ENCODE measurements at regions not wholly inside any gene's neighbourhood (a gene's known extent, or its start where the extent isn't known, plus 50 kb on each side); places are given as distances from the start of the nearest gene placed in this dataset.

DNA sequence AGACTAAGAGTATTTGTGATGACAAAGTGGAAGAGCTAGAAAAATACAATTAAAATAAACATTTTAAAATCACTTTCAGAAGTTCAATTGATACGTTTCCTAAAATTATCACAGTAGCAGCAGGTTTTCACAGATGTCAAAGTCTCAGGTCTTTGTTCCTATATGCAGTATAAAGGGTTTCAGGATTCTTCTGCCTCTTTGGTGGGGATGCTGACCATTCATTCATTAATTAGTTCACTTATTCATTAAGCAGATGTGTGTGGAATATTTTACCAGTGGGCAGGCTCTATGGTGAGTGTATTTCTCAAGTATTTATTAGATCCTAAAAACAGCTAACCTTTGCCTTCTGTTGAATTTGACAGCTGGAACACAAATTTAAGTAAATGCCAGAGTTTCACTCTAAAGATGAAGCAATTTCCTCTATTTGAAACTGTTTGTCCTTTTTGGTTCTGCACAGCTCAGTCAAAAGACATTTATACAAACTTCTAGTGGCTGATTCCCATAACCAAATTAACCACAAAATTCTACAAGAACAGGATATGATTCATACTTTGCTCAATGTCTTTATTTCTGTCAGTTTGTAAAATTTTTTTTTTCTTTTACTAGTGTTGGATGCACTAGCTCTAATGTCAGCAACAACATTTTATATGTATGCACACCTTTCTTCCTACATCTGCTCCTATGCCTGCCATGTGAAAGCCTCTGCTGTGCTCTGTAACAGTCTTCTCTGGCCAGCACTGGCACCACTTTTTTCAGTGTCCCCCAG, 75.9 kb upstream of the PRR16 start:
- intact Hi-C loops (cut with micrococcal nuclease): loop anchor here (5.0 kb wide), 1 partner anchor 69 kb away; no protein-coding TSS in a partner anchor

DNA sequence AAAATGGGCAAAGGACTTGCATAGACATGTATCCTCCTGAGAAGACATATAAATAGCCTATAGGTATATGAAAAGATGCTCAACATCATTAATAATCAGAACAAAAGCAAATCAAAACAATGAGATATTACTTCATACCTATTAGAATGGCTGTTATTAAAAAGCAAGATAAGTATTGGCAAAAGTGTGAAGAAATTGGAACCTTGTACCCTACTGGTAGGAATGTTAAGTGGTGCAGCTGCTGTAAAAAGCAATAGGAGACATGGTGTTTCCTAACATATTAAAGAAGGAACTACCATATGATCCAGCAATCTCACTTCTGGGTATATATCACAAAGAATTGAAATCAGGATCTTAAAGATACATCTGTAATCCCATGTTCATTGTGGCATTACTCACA, 69.8 kb upstream of the PRR16 start:
- intact Hi-C loops (cut with micrococcal nuclease): no loop called here

DNA sequence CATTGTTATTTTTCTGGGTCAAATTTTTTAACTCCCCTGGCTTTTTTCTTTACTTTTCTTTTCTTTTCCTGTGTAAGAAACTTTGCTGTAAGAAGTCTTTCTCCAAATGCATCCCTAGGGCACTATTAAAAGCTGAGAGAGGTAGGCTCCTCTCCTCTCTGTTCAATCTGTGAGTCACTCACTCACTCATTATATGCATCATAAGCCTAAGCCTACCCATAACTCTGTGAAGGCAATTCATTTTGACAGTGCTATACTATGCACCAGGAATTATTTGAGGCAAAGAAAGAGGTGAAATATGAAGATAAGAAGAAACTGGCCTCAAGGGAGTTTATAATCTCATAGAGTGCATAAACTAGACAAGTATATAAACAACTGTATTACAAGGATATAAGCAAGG, 67.9 kb upstream of the PRR16 start:
- intact Hi-C loops (cut with micrococcal nuclease): no loop called here

DNA sequence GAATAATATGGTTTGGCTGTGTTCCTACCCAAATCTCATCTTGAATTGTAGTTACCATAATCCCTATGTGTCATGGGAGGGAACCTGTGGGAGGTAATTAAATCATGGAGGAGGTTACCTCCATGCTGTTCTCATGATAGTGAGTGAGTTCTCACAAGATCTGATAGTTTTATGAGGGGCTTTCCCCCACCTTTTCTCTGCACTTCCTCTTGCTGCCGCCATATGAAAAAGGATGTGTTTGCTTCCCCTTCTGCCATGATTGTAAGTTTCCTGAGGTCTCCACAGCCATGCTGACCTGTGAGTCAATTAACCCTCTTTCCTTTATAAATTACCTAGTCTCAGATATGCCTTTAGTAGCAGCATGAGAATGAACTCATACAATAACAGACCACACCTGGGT, 63.7 kb upstream of the PRR16 start:
- intact Hi-C loops (cut with micrococcal nuclease): no loop called here

DNA sequence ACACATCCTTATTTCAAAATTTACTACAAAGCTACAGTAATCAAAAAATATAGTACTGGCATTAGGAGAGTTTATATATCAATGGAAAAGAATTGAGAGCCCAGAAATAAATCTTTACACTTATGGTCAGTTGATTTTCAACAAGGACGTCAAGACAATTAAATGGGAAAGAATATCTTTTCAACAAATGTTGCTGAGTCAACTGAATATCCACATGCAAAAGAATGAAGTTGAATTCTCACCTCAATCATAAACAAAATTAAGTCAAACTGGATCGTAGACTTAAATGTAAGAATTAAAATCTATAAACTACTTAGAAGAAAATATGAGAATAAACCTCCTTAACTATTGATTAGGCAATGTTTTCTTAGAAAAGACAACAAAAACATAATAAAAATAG, 61.5 kb upstream of the PRR16 start:
- intact Hi-C loops (cut with micrococcal nuclease): no loop called here

DNA sequence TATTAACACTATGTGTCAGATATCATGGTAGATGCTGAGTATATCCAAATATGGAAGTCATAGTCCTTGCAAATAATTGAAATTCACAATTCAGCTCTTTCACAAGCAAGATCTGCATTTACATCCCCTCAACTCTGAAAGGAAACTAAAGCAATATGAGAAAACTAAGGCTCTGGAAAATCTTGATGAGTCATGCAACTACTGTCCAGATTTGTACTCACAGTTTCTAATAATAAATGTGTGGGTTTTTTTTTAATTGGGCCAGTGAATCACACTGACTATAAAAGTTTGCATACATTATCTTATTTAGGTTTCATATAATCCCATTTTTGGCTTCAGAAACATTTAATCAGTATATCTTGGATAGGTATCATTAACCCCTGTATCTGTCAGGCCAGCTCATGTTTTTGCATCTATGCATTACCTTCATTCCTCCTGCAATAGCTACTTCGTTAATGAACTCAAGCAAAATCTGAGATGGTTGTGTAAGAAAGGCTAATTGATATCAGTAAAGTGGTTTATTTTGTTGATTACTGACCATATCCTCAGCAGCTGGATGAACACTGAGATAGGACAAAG, 58.7 kb upstream of the PRR16 start:
- intact Hi-C loops (cut with micrococcal nuclease): no loop called here

DNA sequence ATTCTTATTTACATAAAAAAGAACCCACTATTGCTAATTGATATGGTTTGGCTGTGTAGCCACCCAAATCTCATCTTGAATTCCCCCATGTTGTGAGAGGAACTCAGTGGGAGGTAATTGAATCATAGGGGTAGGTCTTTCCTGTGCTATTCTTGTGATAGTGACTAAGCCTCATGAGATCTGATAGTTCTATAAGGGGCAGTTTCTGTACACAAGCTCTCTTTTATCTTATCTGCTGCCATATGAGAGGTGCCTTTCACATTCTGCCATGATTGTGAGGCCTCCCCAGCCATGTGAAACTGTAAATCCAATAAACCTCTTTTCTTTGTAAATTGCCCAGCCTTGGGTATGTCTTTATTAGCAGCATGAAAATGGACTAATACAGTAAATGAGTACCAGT, 58.2 kb upstream of the PRR16 start:
- intact Hi-C loops (cut with micrococcal nuclease): no loop called here

DNA sequence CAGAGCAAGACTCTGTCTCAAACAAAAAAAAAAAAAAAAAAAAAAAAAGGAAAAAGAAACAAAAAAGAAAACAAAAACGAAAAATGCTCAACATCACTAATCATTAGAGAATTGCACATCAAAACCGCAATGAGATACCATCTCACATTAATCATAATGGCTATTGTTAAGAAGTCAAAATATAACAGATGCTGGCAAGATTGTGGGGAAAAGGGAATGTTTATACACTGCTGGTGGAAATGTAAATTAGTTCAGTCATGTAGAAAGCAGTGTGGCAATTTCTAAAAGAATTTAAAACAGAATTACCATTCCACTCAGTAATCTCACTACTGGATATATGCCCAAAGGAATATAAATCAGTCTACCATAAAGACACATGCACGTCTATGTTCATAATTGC, 50.4 kb upstream of the PRR16 start:
- intact Hi-C loops (cut with micrococcal nuclease): no loop called here
